IPS-20b (cell line): ENCODE measurements at regions not wholly inside any gene's neighbourhood (a gene's known extent, or its start where the extent isn't known, plus 50 kb on each side); places are given as distances from the start of the nearest gene placed in this dataset.

Experiments
- H3K27ac ChIP-seq: one replicate; pipeline ENCODE4 v1.5.1; 2013; ENCODE audit warnings: low read length
- H3K27me3 ChIP-seq: 2 replicates; pipeline ENCODE4 v1.6.1; 2013; ENCODE audit warnings: mild to moderate bottlenecking, low read length, inconsistent platforms; ENCODE audit not compliant: insufficient read depth
- H3K36me3 ChIP-seq: 2 replicates; pipeline ENCODE4 v1.6.1; 2013; ENCODE audit warnings: low read depth, mild to moderate bottlenecking, inconsistent platforms, low read length, moderate library complexity; ENCODE audit not compliant: insufficient read depth
- H3K4me1 ChIP-seq: 2 replicates; pipeline ENCODE4 v1.6.1; 2013; ENCODE audit warnings: mild to moderate bottlenecking, control low read depth, inconsistent platforms, low read length, moderate library complexity; ENCODE audit not compliant: insufficient read depth
- H3K4me3 ChIP-seq: 2 replicates; pipeline ENCODE4 v1.5.1; 2013; ENCODE audit warnings: mild to moderate bottlenecking, low read length, inconsistent platforms
- H3K9ac ChIP-seq: 2 replicates; pipeline ENCODE4 v1.6.1; 2013; ENCODE audit warnings: low read depth, mild to moderate bottlenecking, inconsistent platforms, low read length, moderate library complexity
- H3K9me3 ChIP-seq: 2 replicates; pipeline ENCODE4 v1.6.1; 2013; ENCODE audit warnings: mild to moderate bottlenecking, low read depth, low read length, inconsistent platforms; ENCODE audit not compliant: insufficient read depth

- Histone ChIP-seq H3K9ac (no peak overlapping the region), H3K27me3 (no peaks in the 10 kb centered on the region), H3K4me3 (no peak overlapping the region), H3K9me3 (no peaks in the 10 kb centered on the region), H3K36me3 (no peaks in the 10 kb centered on the region), H3K27ac (no peak overlapping the region), H3K4me1 (peaks cover 4% of the 10 kb centered on the region; the same call in 1 of the 2 replicates)
Observed at GRCh38 chrX:15976396-15976795, 121.8 kb upstream of the AP1S2 start.

GRCh38 chrX:15973946-15974345, 119.3 kb upstream of the AP1S2 start:
- no peaks in the 10 kb centered on the region for H3K9me3 ChIP-seq
- H3K9ac ChIP-seq, result no peak overlapping the region
- no peaks in the 10 kb centered on the region for H3K36me3 ChIP-seq
- no peak overlapping the region for H3K27ac ChIP-seq
- H3K4me3 ChIP-seq, result no peak overlapping the region
- H3K4me1 ChIP-seq, result peaks cover 4% of the 10 kb centered on the region; the same call in 1 of the 2 replicates
- no peaks in the 10 kb centered on the region for H3K27me3 ChIP-seq

DNA sequence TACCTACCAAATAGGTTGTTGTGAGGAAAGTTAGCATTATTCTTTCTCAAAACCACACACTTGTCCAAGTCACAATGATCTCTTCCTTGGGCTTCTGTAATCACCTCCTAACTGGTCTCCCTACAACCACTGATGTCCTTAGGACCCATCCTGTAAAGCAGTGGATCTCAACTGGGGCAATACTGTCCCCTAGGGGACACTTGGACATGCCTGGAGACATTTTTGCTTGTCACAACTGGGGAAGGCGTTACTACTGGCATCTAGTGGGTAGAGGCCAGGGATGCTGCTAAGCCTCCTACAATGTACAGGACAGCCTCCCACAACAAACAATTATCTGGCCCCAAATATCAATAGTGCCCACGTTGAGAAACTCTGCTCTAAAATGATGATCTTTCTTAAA, 118.7 kb upstream of the AP1S2 start:
- Histone ChIP-seq H3K27me3 (no peaks in the 10 kb centered on the region), H3K9me3 (no peaks in the 10 kb centered on the region), H3K4me3 (no peak overlapping the region), H3K27ac (no peak overlapping the region), H3K9ac (no peak overlapping the region), H3K4me1 (peaks cover 4% of the 10 kb centered on the region; the same call in 1 of the 2 replicates), H3K36me3 (no peaks in the 10 kb centered on the region)

GRCh38 chrX:15971696-15972095, 117.1 kb upstream of the AP1S2 start:
- Histone ChIP-seq H3K4me3 (no peak overlapping the region), H3K27ac (no peak overlapping the region), H3K4me1 (no peaks in the 10 kb centered on the region), H3K9me3 (no peaks in the 10 kb centered on the region), H3K36me3 (no peaks in the 10 kb centered on the region), H3K9ac (no peak overlapping the region), H3K27me3 (no peaks in the 10 kb centered on the region)

DNA sequence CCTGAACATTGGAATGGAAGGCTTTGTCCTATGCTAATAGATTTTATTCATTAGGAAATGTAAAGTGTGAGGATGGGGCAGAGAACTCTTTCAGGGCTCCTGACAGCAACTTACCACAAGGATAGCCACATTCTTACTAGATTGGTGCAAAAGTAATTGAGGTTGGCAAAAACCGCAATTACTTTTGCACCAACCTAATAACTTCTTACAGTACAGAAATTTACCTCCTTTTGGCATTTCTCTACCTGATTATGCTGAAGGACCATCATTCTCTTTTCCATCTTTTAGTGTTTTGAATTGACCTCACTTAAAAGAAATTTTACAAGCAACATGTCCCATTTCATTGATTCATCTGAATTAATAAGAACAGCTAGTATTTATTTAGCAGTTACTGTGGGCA, 109.2 kb upstream of the AP1S2 start:
- no peak overlapping the region for H3K9ac ChIP-seq
- H3K27me3 ChIP-seq, result no peaks in the 10 kb centered on the region
- no peaks in the 10 kb centered on the region for H3K36me3 ChIP-seq
- no peak overlapping the region for H3K27ac ChIP-seq
- no peaks in the 10 kb centered on the region for H3K9me3 ChIP-seq
- peaks cover 6% of the 10 kb centered on the region for H3K4me1 ChIP-seq
- no peak overlapping the region for H3K4me3 ChIP-seq

DNA sequence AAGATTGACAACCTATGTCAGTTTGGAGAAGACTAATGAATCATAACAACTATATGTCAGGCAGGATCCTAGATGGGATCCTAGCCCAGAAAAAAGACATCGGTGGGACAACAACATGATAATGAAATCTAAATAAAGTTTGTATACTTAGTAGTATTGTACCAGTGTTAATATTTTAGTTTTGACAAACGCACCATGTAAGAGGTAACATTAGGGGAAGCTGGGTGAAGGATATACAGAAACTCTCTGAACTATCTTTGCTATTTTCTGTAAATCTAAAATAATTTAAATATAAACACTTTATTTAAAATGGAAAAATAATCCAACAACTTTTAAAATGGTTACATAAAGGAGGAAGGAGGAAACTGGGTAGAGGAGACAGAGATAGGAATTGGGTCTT, 105.6 kb upstream of the AP1S2 start:
- Histone ChIP-seq H3K4me3 (no peak overlapping the region), H3K27me3 (no peaks in the 10 kb centered on the region), H3K36me3 (no peaks in the 10 kb centered on the region), H3K9ac (no peak overlapping the region), H3K27ac (no peak overlapping the region), H3K9me3 (no peaks in the 10 kb centered on the region), H3K4me1 (peaks cover 19% of the 10 kb centered on the region)

DNA sequence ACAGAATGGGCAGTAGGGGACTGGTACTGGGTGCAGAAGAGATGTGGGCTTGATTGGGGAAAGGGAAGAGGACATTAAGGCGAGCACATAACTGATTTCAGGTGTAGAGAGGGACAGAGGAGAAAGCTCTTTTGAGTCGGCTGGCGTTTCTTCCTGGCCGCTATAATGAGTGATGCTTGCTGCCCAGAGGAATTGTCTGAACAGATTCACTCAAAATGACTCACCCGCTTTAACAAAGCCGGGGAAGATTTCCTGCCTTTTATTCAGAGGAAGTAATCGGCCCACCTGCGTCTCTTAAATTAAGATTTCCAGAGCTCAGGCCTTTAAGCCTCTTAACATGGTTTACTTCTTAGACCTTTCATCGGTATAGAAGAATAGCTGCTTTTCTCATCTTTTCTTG, 102.1 kb upstream of the AP1S2 start:
- peaks cover 13% of the 10 kb centered on the region; the same call in 1 of the 2 replicates for H3K4me1 ChIP-seq
- H3K27ac ChIP-seq, result no peak overlapping the region
- H3K4me3 ChIP-seq, result no peak overlapping the region
- H3K9me3 ChIP-seq, result no peaks in the 10 kb centered on the region
- no peaks in the 10 kb centered on the region for H3K27me3 ChIP-seq
- H3K36me3 ChIP-seq, result no peaks in the 10 kb centered on the region
- H3K9ac ChIP-seq, result peak overlapping the region; percentile 67; the same call in 1 of the 2 replicates

DNA sequence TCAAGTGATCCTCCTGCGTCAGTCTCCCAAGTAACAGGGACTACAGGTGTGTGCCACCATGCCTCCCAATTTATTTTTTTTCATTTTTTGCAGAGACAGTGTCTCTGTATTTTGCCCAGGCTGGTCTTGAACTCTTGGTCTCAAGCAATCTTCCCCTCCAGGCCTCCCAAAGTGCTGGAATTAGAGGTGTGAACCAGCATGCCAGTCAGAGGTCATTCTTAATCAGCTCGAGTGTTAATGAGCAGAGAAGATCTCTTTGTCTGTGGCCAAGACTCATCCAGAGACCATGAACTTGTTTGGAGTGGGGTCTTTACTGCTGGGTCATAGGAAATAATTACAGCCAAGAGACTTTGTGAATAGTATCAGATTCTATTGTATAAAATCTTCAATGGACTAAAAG, 99.2 kb upstream of the AP1S2 start:
- Histone ChIP-seq H3K27me3 (no peaks in the 10 kb centered on the region), H3K27ac (no peak overlapping the region), H3K4me3 (no peak overlapping the region)

DNA sequence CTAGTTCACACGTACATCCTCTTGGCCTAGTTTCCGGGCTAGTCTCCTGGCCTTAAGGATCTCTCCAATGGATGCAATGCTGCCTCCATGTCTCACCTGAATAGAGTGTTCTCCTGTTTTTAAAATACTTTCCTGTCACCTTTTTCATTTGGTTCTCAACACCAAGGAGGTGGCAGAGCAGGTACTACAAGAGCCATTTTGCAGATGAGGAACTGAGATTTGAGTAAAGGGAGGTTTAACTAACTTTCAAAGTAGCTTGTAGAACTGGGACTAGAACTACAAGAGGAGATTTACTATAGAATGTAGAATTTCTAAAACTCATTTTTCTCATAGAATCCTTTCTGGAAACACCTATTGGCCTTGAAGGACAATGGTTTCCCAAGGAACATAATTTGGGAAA, 97.6 kb upstream of the AP1S2 start:
- Histone ChIP-seq H3K4me1 (peaks cover 15% of the 10 kb centered on the region; the same call in 1 of the 2 replicates), H3K36me3 (no peaks in the 10 kb centered on the region), H3K27me3 (no peaks in the 10 kb centered on the region), H3K9me3 (no peaks in the 10 kb centered on the region), H3K4me3 (no peak overlapping the region), H3K9ac (no peak overlapping the region), H3K27ac (no peak overlapping the region)

More for the DNA sequence above, 99.2 kb upstream of the AP1S2 start:
- Histone ChIP-seq H3K36me3 (no peaks in the 10 kb centered on the region), H3K9ac (no peak overlapping the region), H3K9me3 (no peaks in the 10 kb centered on the region), H3K4me1 (peaks cover 13% of the 10 kb centered on the region; the same call in 1 of the 2 replicates)

DNA sequence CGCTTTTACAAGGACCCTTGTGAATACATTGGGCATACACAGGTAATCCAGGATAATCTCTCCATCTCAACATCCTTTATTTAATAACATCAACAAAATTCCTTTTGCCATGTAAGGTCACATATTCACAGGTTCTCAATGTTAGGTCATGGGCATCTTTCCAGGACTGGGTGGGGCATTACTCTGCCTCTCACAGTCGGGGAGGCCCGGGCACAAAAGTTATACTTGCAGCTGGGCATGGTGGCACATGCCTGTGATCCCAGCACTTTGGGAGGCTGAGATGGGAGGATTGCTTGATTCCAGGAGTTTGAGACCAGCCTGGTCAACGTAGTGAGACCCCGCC, 93.7 kb upstream of the AP1S2 start:
- Histone ChIP-seq H3K4me3 (no peak overlapping the region), H3K27ac (peak overlapping the region; percentile 49), H3K9me3 (no peaks in the 10 kb centered on the region), H3K27me3 (no peaks in the 10 kb centered on the region), H3K4me1 (peaks cover 11% of the 10 kb centered on the region; the same call in 1 of the 2 replicates), H3K9ac (0 out of 2 replicates have a peak overlapping the region, but pooled peaks have one; percentile 3), H3K36me3 (no peaks in the 10 kb centered on the region)

DNA sequence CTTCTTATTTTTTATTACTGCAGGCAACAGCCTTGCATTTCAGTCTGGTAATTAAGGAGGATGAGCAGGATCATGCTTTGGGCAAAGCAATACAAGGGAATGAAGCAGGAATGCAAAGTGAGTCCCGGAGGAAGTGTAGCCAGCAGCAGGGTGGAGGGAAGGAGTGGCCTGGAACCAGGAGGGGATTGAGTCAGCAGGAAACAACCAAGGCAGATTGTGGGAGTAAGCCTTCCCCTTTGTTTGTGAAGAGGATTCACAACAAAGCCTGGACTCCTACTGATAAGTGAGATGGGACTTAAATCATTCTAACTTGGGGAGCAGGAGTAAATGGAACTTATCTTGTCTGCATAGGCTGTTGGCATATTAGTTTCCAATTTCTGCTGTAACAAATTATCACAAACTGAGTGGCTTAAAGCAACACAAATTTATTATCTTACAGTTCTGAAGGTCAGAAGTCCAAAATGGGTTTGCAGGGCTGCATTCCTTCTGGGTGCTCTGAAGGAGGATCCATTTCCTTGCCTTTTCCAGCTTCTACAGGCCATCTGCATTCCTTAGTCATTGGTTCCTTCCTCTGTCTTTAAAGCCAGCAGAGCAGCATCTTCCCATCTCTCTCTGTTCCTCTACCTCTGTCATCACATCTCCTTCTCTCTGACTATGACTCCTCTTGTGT, 93.2 kb upstream of the AP1S2 start:
- H3K27ac ChIP-seq, result peak overlapping the region; percentile 49

GRCh38 chrX:15946783-15947580, 92.4 kb upstream of the AP1S2 start:
- H3K4me3 ChIP-seq, result no peak overlapping the region
- H3K4me1 ChIP-seq, result peaks cover 11% of the 10 kb centered on the region; the same call in 1 of the 2 replicates
- H3K9me3 ChIP-seq, result no peaks in the 10 kb centered on the region
- H3K27me3 ChIP-seq, result no peaks in the 10 kb centered on the region
- H3K36me3 ChIP-seq, result no peaks in the 10 kb centered on the region
- H3K27ac ChIP-seq, result no peak overlapping the region
- no peak overlapping the region for H3K9ac ChIP-seq

More for the DNA sequence above, 93.2 kb upstream of the AP1S2 start:
- H3K9ac ChIP-seq, result 0 out of 2 replicates have a peak overlapping the region, but pooled peaks have one; percentile 3
- no peaks in the 10 kb centered on the region for H3K9me3 ChIP-seq
- peaks cover 11% of the 10 kb centered on the region; the same call in 1 of the 2 replicates for H3K4me1 ChIP-seq
- no peaks in the 10 kb centered on the region for H3K36me3 ChIP-seq
- no peaks in the 10 kb centered on the region for H3K27me3 ChIP-seq
- H3K4me3 ChIP-seq, result no peak overlapping the region
